ENCODE measurements at regions not wholly inside any gene's neighbourhood (a gene's known extent, or its start where the extent isn't known, plus 50 kb on each side); places are given as distances from the start of the nearest gene placed in this dataset.

DNA sequence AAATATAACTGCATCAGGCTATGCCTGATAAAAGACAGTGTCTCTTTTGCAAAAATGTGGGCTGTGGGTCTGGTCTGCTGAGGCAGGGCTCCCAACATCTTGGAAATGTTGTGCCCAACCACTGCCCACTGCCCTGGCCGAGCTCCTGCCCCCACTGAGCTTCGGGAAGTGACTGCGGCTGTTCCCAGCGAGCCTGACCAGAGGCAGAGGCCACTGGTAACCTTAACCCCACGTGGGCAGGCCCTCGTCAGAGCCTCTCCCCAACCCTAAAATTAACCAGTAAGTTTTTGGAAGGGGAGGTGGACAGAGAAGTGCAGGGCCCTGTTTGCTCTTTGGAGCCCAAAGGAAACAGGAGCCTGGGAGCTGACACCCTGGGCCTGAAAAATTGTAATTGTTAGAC is 225.9 kb downstream of the MAFB start:
- TF ChIP-seq TCF7L2 (IDR thresholded peaks at IDR 0.05; ENCODE audit: borderline replicate concordance, low read depth, low read length) (no peak), TRIM28 (IDR thresholded peaks at IDR 0.05; ENCODE audit: borderline replicate concordance, low read length) (no peak), ZBTB7A (tag by site-specific recombination; IDR thresholded peaks at IDR 0.05; ENCODE audit: low read depth) (no peak)

Measured in HEK293 (cell line).